HCT116 (cell line): ENCODE measurements at regions not wholly inside any gene's neighbourhood (a gene's known extent, or its start where the extent isn't known, plus 50 kb on each side); places are given as distances from the start of the nearest gene placed in this dataset.

Experiments used
- ATAC-seq: fragments of 200-7000 bp; cut with Tn5 transposase; 2 replicates; pipeline ENCODE4 v1.9.1; 2020; ENCODE audit warnings: mild to moderate bottlenecking, moderate library complexity
- BruUV-seq: library from RNA; stranded (reverse); fragments of 400-500 nt; replicated peaks from 2 replicates; lab custom pipeline; 2021; lab: Mats Ljungman, UMichigan
- CTCF ChIA-PET: fragments of 300-600 bp; sonication (Branson Sonifier 250); formaldehyde crosslinking; loops from one replicate; lab custom pipeline; 2021; ENCODE audit warnings: antibody characterized with exemption; lab: Charles Lee
- POLR2A ChIA-PET: fragments of 300-600, 350-600 bp; sonication (Branson Sonifier 250); formaldehyde crosslinking; loops from one replicate; lab custom pipeline; 2021; ENCODE audit warnings: antibody characterized with exemption; lab: Charles Lee
- RAD21 ChIA-PET, 2 experiments: fragments of 300-600 bp; sonication (Branson Sonifier 250); formaldehyde crosslinking; loops; one replicate each; lab custom pipeline; 2023; ENCODE audit warnings: low total read pairs in 2 of 2; ENCODE audit not compliant: uncharacterized antibody in 2 of 2, unreplicated experiment in 2 of 2, low non-redundant PET in 1 of 2; lab: Charles Lee
- DNase-seq: peaks from one replicate; pipeline ENCODE4 v3.0.0-alpha.2; 2010; ENCODE audit warnings: low read depth, low spot score
- H2AFZ ChIP-seq: fragments of 200-600 bp; shearing (Covaris generic), sonication (generic); 2 replicates; pipeline ENCODE4 v1.6.1; 2017; ENCODE audit warnings: low read depth, mixed run types, mixed read lengths, antibody characterized with exemption, low read length; ENCODE audit not compliant: poor library complexity, severe bottlenecking
- H3K27ac ChIP-seq: 2 replicates; pipeline ENCODE4 v1.5.1; 2012; ENCODE audit warnings: low read depth, low read length
- H3K27me3 ChIP-seq: fragments of 200-600 bp; sonication (generic); 2 replicates; pipeline ENCODE4 v1.6.1; 2016; ENCODE audit warnings: mixed run types, low read length, mixed read lengths; ENCODE audit not compliant: insufficient read depth
- H3K36me3 ChIP-seq, 2 experiments: fragments of 200-500 bp in 1 of 2; fragments of 200-600 bp in 1 of 2; sonication (Bioruptor generic) in 1 of 2; sonication (generic) in 1 of 2; 2 replicates each; pipeline versions ENCODE4 v1.5.1 to v1.6.1; 2014 to 2016; ENCODE audit warnings: low read length in 2 of 2, inconsistent platforms in 1 of 2, mixed read lengths in 1 of 2, mixed run types in 1 of 2; ENCODE audit not compliant: insufficient read depth in 2 of 2, control insufficient read depth in 1 of 2
- H3K4me1 ChIP-seq, 2 experiments: fragments of 200-600 bp in 1 of 2; sonication (generic) in 1 of 2; 2 replicates each; pipeline versions ENCODE4 v1.5.1 to v1.6.1; 2012 to 2017; ENCODE audit warnings: low read length in 2 of 2, inconsistent platforms in 1 of 2, mild to moderate bottlenecking in 1 of 2, mixed read lengths in 1 of 2, mixed run types in 1 of 2, moderate library complexity in 1 of 2; ENCODE audit not compliant: insufficient read depth in 2 of 2, control insufficient read depth in 1 of 2
- H3K4me2 ChIP-seq: fragments of 200-600 bp; sonication (generic); 2 replicates; pipeline ENCODE4 v1.6.1; 2017; ENCODE audit warnings: mixed run types, low read length, mixed read lengths
- H3K4me3 ChIP-seq, 2 experiments: fragments of 200-600 bp in 1 of 2; sonication (generic) in 1 of 2; replicated peaks in 1 of 2; 2 replicates each; pipeline ENCODE4 v1.5.1; 2011 to 2016; ENCODE audit warnings: low read length in 2 of 2, control low read depth in 1 of 2, low read depth in 1 of 2, mild to moderate bottlenecking in 1 of 2, mixed read lengths in 1 of 2, mixed run types in 1 of 2
- H3K79me2 ChIP-seq: fragments of 200-600 bp; sonication (generic); 2 replicates; pipeline ENCODE4 v1.6.1; 2017; ENCODE audit warnings: mild to moderate bottlenecking, mixed run types, low read length, moderate library complexity, mixed read lengths; ENCODE audit not compliant: insufficient read depth
- H3K9ac ChIP-seq: fragments of 200-600 bp; sonication (generic); 2 replicates; pipeline ENCODE4 v1.6.1; 2016; ENCODE audit warnings: low read length, mixed read lengths
- H3K9me2 ChIP-seq: fragments of 200-600 bp; sonication (generic), shearing (Covaris generic); 2 replicates; pipeline ENCODE4 v1.6.1; 2017; ENCODE audit warnings: mixed run types, mild to moderate bottlenecking, moderate library complexity; ENCODE audit not compliant: insufficient read depth
- H3K9me3 ChIP-seq, 2 experiments: fragments of 200-500 bp in 1 of 2; fragments of 200-600 bp in 1 of 2; sonication (Bioruptor generic) in 1 of 2; sonication (generic) in 1 of 2; 2 replicates each; pipeline ENCODE4 v1.6.1; 2014 to 2017; ENCODE audit warnings: low read length in 2 of 2, mixed read lengths in 2 of 2, inconsistent platforms in 1 of 2, low read depth in 1 of 2, mild to moderate bottlenecking in 1 of 2, mixed run types in 1 of 2, moderate library complexity in 1 of 2; ENCODE audit not compliant: control insufficient read depth in 1 of 2, insufficient read depth in 1 of 2
- H4K20me1 ChIP-seq: fragments of 200-600 bp; sonication (generic), shearing (Covaris generic); 2 replicates; pipeline ENCODE4 v1.6.1; 2017; ENCODE audit warnings: mixed run types, mild to moderate bottlenecking, moderate library complexity; ENCODE audit not compliant: insufficient read depth
- ATF3 ChIP-seq: IDR thresholded peaks from 2 replicates; pipeline ENCODE4 v1.6.1; 2012
- CEBPB ChIP-seq: IDR thresholded peaks from 2 replicates; pipeline ENCODE4 v1.6.1; 2012; ENCODE audit warnings: low read depth
- EGR1 ChIP-seq: IDR thresholded peaks from 2 replicates; pipeline ENCODE4 v1.6.1; 2012; ENCODE audit warnings: low read depth
- ELF1 ChIP-seq: IDR thresholded peaks from 2 replicates; pipeline ENCODE4 v1.6.1; 2012; ENCODE audit warnings: low read depth, borderline replicate concordance
- EZH2 ChIP-seq: fragments of 200-600 bp; sonication (generic); IDR thresholded peaks from 2 replicates; pipeline ENCODE4 v1.6.1; 2017; ENCODE audit warnings: antibody characterized with exemption, mixed run types
- EZH2phosphoT487 ChIP-seq: fragments of 200-600 bp; IDR thresholded peaks from 2 replicates; pipeline ENCODE4 v1.6.1; 2018; ENCODE audit warnings: antibody characterized with exemption, borderline replicate concordance
- JUND ChIP-seq: IDR thresholded peaks from 2 replicates; pipeline ENCODE4 v1.6.1; 2012
- MAX ChIP-seq: IDR thresholded peaks from 2 replicates; pipeline ENCODE4 v1.6.1; 2012
- POLR2A ChIP-seq: IDR thresholded peaks from 2 replicates; pipeline ENCODE4 v1.7.0; 2011; ENCODE audit warnings: borderline replicate concordance; ENCODE audit not compliant: insufficient read depth, insufficient read length; ENCODE audit errors: extremely low read depth
- POLR2AphosphoS5 ChIP-seq: IDR thresholded peaks from 2 replicates; pipeline ENCODE4 v1.6.1; 2011; ENCODE audit warnings: mild to moderate bottlenecking, low read depth, low read length, moderate library complexity
- RAD21 ChIP-seq: IDR thresholded peaks from 2 replicates; pipeline ENCODE4 v1.6.1; 2012; ENCODE audit warnings: low read depth, mild to moderate bottlenecking
- REST ChIP-seq: IDR thresholded peaks from 2 replicates; pipeline ENCODE4 v1.6.1; 2012; ENCODE audit warnings: low read depth
- SP1 ChIP-seq: IDR thresholded peaks from 2 replicates; pipeline ENCODE4 v1.6.1; 2012; ENCODE audit warnings: low read depth
- SRF ChIP-seq: IDR thresholded peaks from 2 replicates; pipeline ENCODE4 v1.6.1; 2012; ENCODE audit warnings: low read depth
- TCF7L2 ChIP-seq: IDR thresholded peaks from 2 replicates; pipeline ENCODE4 v1.7.0; 2011; ENCODE audit warnings: borderline replicate concordance, inconsistent platforms; ENCODE audit not compliant: insufficient read depth, insufficient read length; ENCODE audit errors: extremely low read depth
- YY1 ChIP-seq: IDR thresholded peaks from 2 replicates; pipeline ENCODE4 v1.6.1; 2011; ENCODE audit warnings: low read length, low read depth, moderate library complexity, mild to moderate bottlenecking; ENCODE audit not compliant: insufficient replicate concordance; ENCODE audit errors: extremely low read depth
- ZBTB33 ChIP-seq: IDR thresholded peaks from 2 replicates; pipeline ENCODE4 v1.6.1; 2011; ENCODE audit warnings: mild to moderate bottlenecking, low read length, moderate library complexity; ENCODE audit not compliant: insufficient replicate concordance; ENCODE audit errors: extremely low read depth
- ZFX ChIP-seq: fragments of 450-650 bp; IDR thresholded peaks from 2 replicates; pipeline ENCODE4 v1.6.1; 2017
- ZNF274 ChIP-seq: fragments of 200-500 bp; sonication (Bioruptor generic); IDR thresholded peaks from 2 replicates; pipeline ENCODE4 v1.6.1; 2014; ENCODE audit warnings: mild to moderate bottlenecking, low read depth, low read length, inconsistent platforms
- intact Hi-C: fragments of 100-400 bp; cut with micrococcal nuclease; formaldehyde crosslinking; loops from 2 replicates; pipeline ENCODE4 v1.10.0; 2022

- ChIA-PET CTCF (no interaction called here), RAD21 (no interaction called here), POLR2A (no interaction called here)
- TF ChIP-seq REST, result no peak
- no peak for TF ChIP-seq SP1
- TF ChIP-seq CEBPB, result no peak
- no peak for TF ChIP-seq POLR2AphosphoS5
- no peak for TF ChIP-seq EZH2
- no peak for TF ChIP-seq JUND
- no peak for TF ChIP-seq ZFX
- TF ChIP-seq MAX, result no peak
- no peak for TF ChIP-seq SRF
- TF ChIP-seq EZH2phosphoT487, result no peak
- no peak for TF ChIP-seq ZBTB33
- no peak for TF ChIP-seq ELF1
- no peak for TF ChIP-seq RAD21
- TF ChIP-seq ZNF274, result no peak
- TF ChIP-seq POLR2A, result no peak
- no peak for TF ChIP-seq YY1
- no peak for TF ChIP-seq EGR1
- no peak for TF ChIP-seq TCF7L2
- no peak for TF ChIP-seq ATF3
- no peaks in the 10 kb centered on the region for H3K9me3 ChIP-seq
- H3K4me3 ChIP-seq, result no peak overlapping the region
- intact Hi-C loops, result no loop called here
- H3K9me2 ChIP-seq, result no peaks in the 10 kb centered on the region
- no peak overlapping the region for H3K27ac ChIP-seq
- H3K36me3 ChIP-seq, result no peaks in the 10 kb centered on the region
- H2AFZ ChIP-seq, result no peak overlapping the region
- no peaks in the 10 kb centered on the region for H3K79me2 ChIP-seq
- H3K4me1 ChIP-seq, result peaks cover 3 to 4% of the 10 kb centered on the region in 2 experiments; a peak in 3 of 4 replicates
- BruUV-seq, result no TSS peak
- no peak overlapping the region for H3K9ac ChIP-seq
- H4K20me1 ChIP-seq, result no peaks in the 10 kb centered on the region
- ATAC-seq, result no peak
- no peak overlapping the region for H3K4me2 ChIP-seq
- DNase-seq, result no peak
- H3K27me3 ChIP-seq, result peaks cover 9% of the 10 kb centered on the region; the same call in 1 of the 2 replicates
Observed at GRCh38 chr3:115513416-115513800, 109.9 kb upstream of the GAP43 start.
